ENCODE measurements at regions not wholly inside any gene's neighbourhood (a gene's known extent, or its start where the extent isn't known, plus 50 kb on each side); places are given as distances from the start of the nearest gene placed in this dataset.

DNA sequence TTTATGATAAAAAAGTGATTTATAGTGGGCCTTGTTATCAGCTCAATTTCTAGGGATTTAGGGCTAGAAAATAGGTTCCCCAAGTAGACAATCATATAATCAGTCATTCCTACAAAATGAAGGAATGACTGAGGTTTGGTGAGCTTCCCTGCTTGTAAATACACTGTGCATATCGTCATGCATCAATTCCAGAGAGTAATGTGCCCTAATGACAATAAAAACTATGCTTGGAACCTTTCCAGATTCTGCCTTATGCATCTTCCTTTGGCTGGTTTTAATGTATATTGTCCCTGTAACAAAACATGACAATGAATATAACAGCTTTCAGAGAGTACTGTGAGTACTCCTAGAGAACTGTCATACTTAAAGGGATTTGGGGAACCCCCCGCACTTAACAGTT, 1310.9 kb downstream of the PCDH7 start:
- no peaks in the 10 kb centered on the region for H3K36me3 Mint-ChIP-seq (ENCODE audit: insufficient read depth, unreplicated experiment)
- H3K4me1 ChIP-seq, result peaks cover 14% of the 10 kb centered on the region
- no peaks in the 10 kb centered on the region for H3K27me3 ChIP-seq (replicated peaks; ENCODE audit: control insufficient read depth, insufficient read depth, low read length)
- CTCF ChIA-PET, result no interaction called here
- POLR2A ChIA-PET, result no interaction called here
- H3K9me3 ChIP-seq, result no peaks in the 10 kb centered on the region; the same call in 1 of the 2 replicates
- H3K4me3 Mint-ChIP-seq (ENCODE audit: unreplicated experiment), result no peak overlapping the region
- H3K27ac Mint-ChIP-seq (ENCODE audit: unreplicated experiment), result no peak overlapping the region
- no peaks in the 10 kb centered on the region for H3K27me3 Mint-ChIP-seq (ENCODE audit: insufficient read depth, unreplicated experiment)
- no peak overlapping the region for H3K4me3 ChIP-seq (ENCODE audit: low read depth, low read length)
- H3K36me3 ChIP-seq (ENCODE audit: control insufficient read depth, insufficient read depth, low read length), result no peaks in the 10 kb centered on the region
- no TSS peak for BruUV-seq (replicated peaks)
- TF ChIP-seq, protein P1, sequence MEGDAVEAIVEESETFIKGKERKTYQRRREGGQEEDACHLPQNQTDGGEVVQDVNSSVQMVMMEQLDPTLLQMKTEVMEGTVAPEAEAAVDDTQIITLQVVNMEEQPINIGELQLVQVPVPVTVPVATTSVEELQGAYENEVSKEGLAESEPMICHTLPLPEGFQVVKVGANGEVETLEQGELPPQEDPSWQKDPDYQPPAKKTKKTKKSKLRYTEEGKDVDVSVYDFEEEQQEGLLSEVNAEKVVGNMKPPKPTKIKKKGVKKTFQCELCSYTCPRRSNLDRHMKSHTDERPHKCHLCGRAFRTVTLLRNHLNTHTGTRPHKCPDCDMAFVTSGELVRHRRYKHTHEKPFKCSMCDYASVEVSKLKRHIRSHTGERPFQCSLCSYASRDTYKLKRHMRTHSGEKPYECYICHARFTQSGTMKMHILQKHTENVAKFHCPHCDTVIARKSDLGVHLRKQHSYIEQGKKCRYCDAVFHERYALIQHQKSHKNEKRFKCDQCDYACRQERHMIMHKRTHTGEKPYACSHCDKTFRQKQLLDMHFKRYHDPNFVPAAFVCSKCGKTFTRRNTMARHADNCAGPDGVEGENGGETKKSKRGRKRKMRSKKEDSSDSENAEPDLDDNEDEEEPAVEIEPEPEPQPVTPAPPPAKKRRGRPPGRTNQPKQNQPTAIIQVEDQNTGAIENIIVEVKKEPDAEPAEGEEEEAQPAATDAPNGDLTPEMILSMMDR (IDR thresholded peaks at IDR 0.05; ENCODE audit: insufficient read depth in 1 of 2, low read depth in 1 of 2, low read length in 1 of 2, severe bottlenecking in 1 of 2, unreplicated experiment in 1 of 2), result no peak
- H3K4me1 Mint-ChIP-seq (ENCODE audit: low read depth, unreplicated experiment), result peaks cover 14% of the 10 kb centered on the region
- no peak for DNase-seq
- intact Hi-C loops (cut with micrococcal nuclease; ENCODE audit: unreplicated experiment), result no loop called here
- H3K9me3 Mint-ChIP-seq (ENCODE audit: unreplicated experiment), result peaks cover 25% of the 10 kb centered on the region

DNA sequence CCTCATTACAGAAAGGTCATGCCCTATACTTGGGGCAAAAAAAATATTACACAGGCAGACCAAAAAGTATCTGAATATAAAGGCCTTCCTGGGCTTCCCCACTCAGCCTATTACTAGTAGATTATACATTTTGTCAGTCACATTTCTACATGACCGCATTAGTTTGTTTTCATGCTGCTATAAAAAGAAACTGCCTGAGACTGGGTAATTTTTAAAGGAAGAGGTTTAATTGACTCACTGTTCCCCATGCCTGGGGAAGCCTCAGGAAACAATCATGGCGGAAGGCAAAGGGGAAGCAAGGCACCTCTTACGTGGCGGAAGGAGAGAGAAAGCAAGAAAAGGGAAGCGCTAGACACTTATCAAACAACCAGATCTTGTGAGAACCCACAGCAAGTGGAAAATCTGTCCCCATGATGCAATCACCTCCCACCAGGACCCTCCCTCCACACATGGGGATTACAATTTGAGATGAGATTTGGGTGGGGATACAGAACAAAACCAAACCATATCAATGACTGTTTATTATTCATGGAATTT, 1312.0 kb downstream of the PCDH7 start:
- DNase-seq, result no peak
- H3K27me3 Mint-ChIP-seq (ENCODE audit: insufficient read depth, unreplicated experiment), result no peaks in the 10 kb centered on the region
- no peaks in the 10 kb centered on the region for H3K36me3 ChIP-seq (ENCODE audit: control insufficient read depth, insufficient read depth, low read length)
- no peak overlapping the region for H3K4me3 Mint-ChIP-seq (ENCODE audit: unreplicated experiment)
- no peaks in the 10 kb centered on the region for H3K27me3 ChIP-seq (replicated peaks; ENCODE audit: control insufficient read depth, insufficient read depth, low read length)
- no peak overlapping the region for H3K4me3 ChIP-seq (ENCODE audit: low read depth, low read length)
- H3K9me3 ChIP-seq, result no peaks in the 10 kb centered on the region
- H3K4me1 Mint-ChIP-seq (ENCODE audit: low read depth, unreplicated experiment), result peaks cover 14% of the 10 kb centered on the region
- POLR2A ChIA-PET, result no interaction called here
- H3K27ac Mint-ChIP-seq (ENCODE audit: unreplicated experiment), result no peak overlapping the region
- BruUV-seq (replicated peaks), result no TSS peak
- H3K9me3 Mint-ChIP-seq (ENCODE audit: unreplicated experiment), result peaks cover 22% of the 10 kb centered on the region
- CTCF ChIA-PET, result no interaction called here
- peaks cover 7% of the 10 kb centered on the region; the same call in 1 of the 2 replicates for H3K4me1 ChIP-seq
- intact Hi-C loops (cut with micrococcal nuclease; ENCODE audit: unreplicated experiment), result no loop called here
- H3K36me3 Mint-ChIP-seq (ENCODE audit: insufficient read depth, unreplicated experiment), result no peaks in the 10 kb centered on the region
- TF ChIP-seq, protein P1 (IDR thresholded peaks at IDR 0.05; ENCODE audit: insufficient read depth in 1 of 2, low read depth in 1 of 2, low read length in 1 of 2, severe bottlenecking in 1 of 2, unreplicated experiment in 1 of 2), result no peak

- no peak for DNase-seq
- Mint-ChIP-seq H3K27ac (ENCODE audit: unreplicated experiment) (no peak overlapping the region), H3K4me3 (ENCODE audit: unreplicated experiment) (no peak overlapping the region), H3K36me3 (ENCODE audit: insufficient read depth, unreplicated experiment) (no peaks in the 10 kb centered on the region), H3K4me1 (ENCODE audit: low read depth, unreplicated experiment) (peaks cover 7% of the 10 kb centered on the region), H3K9me3 (ENCODE audit: unreplicated experiment) (no peaks in the 10 kb centered on the region), H3K27me3 (ENCODE audit: insufficient read depth, unreplicated experiment) (no peaks in the 10 kb centered on the region)
- intact Hi-C loops (cut with micrococcal nuclease; ENCODE audit: unreplicated experiment), result no loop called here
- POLR2A ChIA-PET, result no interaction called here
- Histone ChIP-seq H3K27me3 (replicated peaks; ENCODE audit: control insufficient read depth, insufficient read depth, low read length) (no peaks in the 10 kb centered on the region), H3K9me3 (no peaks in the 10 kb centered on the region), H3K4me3 (ENCODE audit: low read depth, low read length) (no peak overlapping the region), H3K36me3 (ENCODE audit: control insufficient read depth, insufficient read depth, low read length) (no peaks in the 10 kb centered on the region), H3K4me1 (peaks cover 3% of the 10 kb centered on the region)
- no TSS peak for BruUV-seq (replicated peaks)
- TF ChIP-seq, protein P1 (IDR thresholded peaks at IDR 0.05; ENCODE audit: insufficient read depth in 1 of 2, low read depth in 1 of 2, low read length in 1 of 2, severe bottlenecking in 1 of 2, unreplicated experiment in 1 of 2), result no peak
- CTCF ChIA-PET, result no interaction called here
These were observed 1317.2 kb downstream of the PCDH7 start for GRCh38 chr4:32037399-32037798.

All from Caco-2 (cell line).